Trophoblast cell (in vitro differentiated cells and primary cell): ENCODE measurements at regions not wholly inside any gene's neighbourhood (a gene's known extent, or its start where the extent isn't known, plus 50 kb on each side); places are given as distances from the start of the nearest gene placed in this dataset.

Source experiments
- DNase-seq, 2 donors: peaks; one replicate each; pipeline ENCODE4 v3.0.0-alpha.2; 2016
- H2AFZ ChIP-seq: 2 replicates; pipeline ENCODE4 v1.6.1; 2013; ENCODE audit warnings: low read length, moderate library complexity, mild to moderate bottlenecking; ENCODE audit not compliant: insufficient read depth, poor library complexity
- H2AK5ac ChIP-seq: 2 replicates; pipeline ENCODE4 v1.6.1; 2013; ENCODE audit warnings: mild to moderate bottlenecking, low read length
- H2BK120ac ChIP-seq: 2 replicates; pipeline ENCODE4 v1.6.1; 2013; ENCODE audit warnings: low read length, mild to moderate bottlenecking, moderate library complexity; ENCODE audit not compliant: insufficient read depth, poor library complexity
- H2BK12ac ChIP-seq: 2 replicates; pipeline ENCODE4 v1.6.1; 2013; ENCODE audit warnings: mild to moderate bottlenecking, low read length, moderate library complexity
- H2BK5ac ChIP-seq: 2 replicates; pipeline ENCODE4 v1.6.1; 2013; ENCODE audit warnings: low read length, low read depth, moderate library complexity, mild to moderate bottlenecking; ENCODE audit not compliant: poor library complexity
- H3K14ac ChIP-seq: 2 replicates; pipeline ENCODE4 v1.6.1; 2013; ENCODE audit warnings: mild to moderate bottlenecking, low read length
- H3K18ac ChIP-seq: 2 replicates; pipeline ENCODE4 v1.6.1; 2013; ENCODE audit warnings: mild to moderate bottlenecking, low read length
- H3K23ac ChIP-seq: 2 replicates; pipeline ENCODE4 v1.6.1; 2013; ENCODE audit warnings: low read length
- H3K27ac ChIP-seq: 2 replicates; pipeline ENCODE4 v1.5.1; 2013; ENCODE audit warnings: low read depth, mild to moderate bottlenecking, inconsistent platforms, low read length, moderate library complexity
- H3K27me3 ChIP-seq: 2 replicates; pipeline ENCODE4 v1.6.1; 2013; ENCODE audit warnings: inconsistent platforms, mild to moderate bottlenecking, low read length, moderate library complexity; ENCODE audit not compliant: insufficient read depth
- H3K36me3 ChIP-seq, 2 experiments: 1 replicate in 1 of 2; 2 replicates in 1 of 2; pipeline ENCODE4 v1.6.1; 2013; ENCODE audit warnings: low read length in 2 of 2, mild to moderate bottlenecking in 2 of 2, moderate library complexity in 1 of 2; ENCODE audit not compliant: insufficient read depth in 2 of 2, control insufficient read depth in 1 of 2
- H3K4ac ChIP-seq: 2 replicates; pipeline ENCODE4 v1.6.1; 2013; ENCODE audit warnings: low read depth, mild to moderate bottlenecking, low read length, moderate library complexity
- H3K4me1 ChIP-seq, 2 experiments: 1 replicate in 1 of 2; 2 replicates in 1 of 2; pipeline ENCODE4 v1.6.1; 2013; ENCODE audit warnings: low read length in 2 of 2, mild to moderate bottlenecking in 2 of 2, moderate library complexity in 1 of 2; ENCODE audit not compliant: insufficient read depth in 2 of 2, control insufficient read depth in 1 of 2
- H3K4me2 ChIP-seq: 2 replicates; pipeline ENCODE4 v1.6.1; 2013; ENCODE audit warnings: inconsistent platforms, mild to moderate bottlenecking, low read length, moderate library complexity
- H3K4me3 ChIP-seq: 2 replicates; pipeline ENCODE4 v1.5.1; 2013; ENCODE audit warnings: mild to moderate bottlenecking, low read depth, low read length, inconsistent platforms
- H3K79me1 ChIP-seq: one replicate; pipeline ENCODE4 v1.6.1; 2013; ENCODE audit warnings: low read length
- H3K79me2 ChIP-seq: 2 replicates; pipeline ENCODE4 v1.6.1; 2013; ENCODE audit warnings: low read length, mild to moderate bottlenecking; ENCODE audit not compliant: control insufficient read depth, insufficient read depth, poor library complexity
- H3K9ac ChIP-seq: 2 replicates; pipeline ENCODE4 v1.6.1; 2013; ENCODE audit warnings: mild to moderate bottlenecking, low read length
- H3K9me3 ChIP-seq: 2 replicates; pipeline ENCODE4 v1.6.1; 2013; ENCODE audit warnings: low read depth, mild to moderate bottlenecking, control low read depth, inconsistent platforms, low read length; ENCODE audit not compliant: insufficient read depth
- H4K12ac ChIP-seq: 2 replicates; pipeline ENCODE4 v1.6.1; 2013; ENCODE audit warnings: low read depth, mild to moderate bottlenecking, low read length, moderate library complexity
- H4K8ac ChIP-seq: 2 replicates; pipeline ENCODE4 v1.6.1; 2013; ENCODE audit warnings: low read depth, mild to moderate bottlenecking, low read length, moderate library complexity
- H4K91ac ChIP-seq: one replicate; pipeline ENCODE4 v1.6.1; 2013; ENCODE audit warnings: low read depth, mild to moderate bottlenecking, low read length, moderate library complexity
- WGBS: extraction: QIAGEN DNeasy Blood & Tissue Kit; methylation state at CpG from one replicate; pipeline ENCODE4 v1.1.7; 2013; ENCODE audit warnings: missing lambda C conversion rate; ENCODE audit not compliant: insufficient read length, insufficient coverage; ENCODE audit errors: extremely low coverage; 5-methylcytosine and 5-hydroxymethylcytosine counted together

- no peaks in the 10 kb centered on the region for H3K79me1 ChIP-seq
- H2BK12ac ChIP-seq = no peak overlapping the region
- no peak for DNase-seq
- no peak overlapping the region for H2BK120ac ChIP-seq
- H3K79me2 ChIP-seq = no peaks in the 10 kb centered on the region
- no peak overlapping the region for H4K8ac ChIP-seq
- H3K4me2 ChIP-seq = no peak overlapping the region
- H4K91ac ChIP-seq = no peak overlapping the region
- H3K18ac ChIP-seq = no peak overlapping the region
- no peak overlapping the region for H2AK5ac ChIP-seq
- WGBS = no CpG with 5 or more reads among the region's 6 CpGs
- no peak overlapping the region for H3K27ac ChIP-seq
- no peaks in the 10 kb centered on the region for H3K27me3 ChIP-seq
- H4K12ac ChIP-seq = peak overlapping the region; percentile 51
- H3K9ac ChIP-seq = no peak overlapping the region
- no peak overlapping the region for H3K23ac ChIP-seq
- no peak overlapping the region for H3K4ac ChIP-seq
- H2BK5ac ChIP-seq = no peak overlapping the region
- H3K14ac ChIP-seq = no peak overlapping the region
- peaks cover 3% of the 10 kb centered on the region for H3K9me3 ChIP-seq
- no peaks in the 10 kb centered on the region for H3K4me1 ChIP-seq
- H3K36me3 ChIP-seq = no peaks in the 10 kb centered on the region
- no peak overlapping the region for H3K4me3 ChIP-seq
- no peak overlapping the region for H2AFZ ChIP-seq
Observed at GRCh38 chr11:69348414-69349235, 54.7 kb downstream of the MYEOV start.

DNA sequence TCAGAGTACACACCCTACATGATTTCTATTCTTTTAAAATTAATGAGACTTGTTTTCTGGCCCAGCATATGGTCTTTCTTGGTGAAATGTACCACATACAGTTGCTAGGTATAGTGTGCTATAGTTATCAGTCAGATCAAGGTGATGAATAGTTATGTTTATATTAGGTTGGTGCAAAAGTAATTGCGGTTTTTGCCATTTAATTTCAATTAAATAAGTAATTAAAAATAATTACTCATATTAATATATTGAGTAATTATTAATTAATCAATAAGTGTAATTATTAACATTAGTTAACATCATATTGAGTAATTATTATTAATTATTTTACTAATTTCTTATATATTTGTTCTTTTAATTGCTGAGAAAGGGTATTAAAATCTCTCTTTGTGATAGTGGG lies 56.1 kb downstream of the MYEOV start:
- no peaks in the 10 kb centered on the region for H3K27me3 ChIP-seq
- H3K18ac ChIP-seq = no peak overlapping the region
- no peaks in the 10 kb centered on the region for H3K79me2 ChIP-seq
- no peak for DNase-seq
- no peak overlapping the region for H3K27ac ChIP-seq
- no peak overlapping the region for H4K91ac ChIP-seq
- no peak overlapping the region for H3K9ac ChIP-seq
- H3K4me3 ChIP-seq = no peak overlapping the region
- H3K4me2 ChIP-seq = no peak overlapping the region
- H2AFZ ChIP-seq = no peak overlapping the region
- H3K4ac ChIP-seq = no peak overlapping the region
- no peak overlapping the region for H2AK5ac ChIP-seq
- peaks cover 3% of the 10 kb centered on the region for H3K9me3 ChIP-seq
- H3K14ac ChIP-seq = no peak overlapping the region
- H3K79me1 ChIP-seq = no peaks in the 10 kb centered on the region
- no peaks in the 10 kb centered on the region for H3K36me3 ChIP-seq
- no peak overlapping the region for H2BK12ac ChIP-seq
- H2BK5ac ChIP-seq = no peak overlapping the region
- no CpG with 5 or more reads among the region's 1 CpG for WGBS
- H3K4me1 ChIP-seq = no peaks in the 10 kb centered on the region
- no peak overlapping the region for H4K12ac ChIP-seq
- no peak overlapping the region for H2BK120ac ChIP-seq
- no peak overlapping the region for H4K8ac ChIP-seq
- no peak overlapping the region for H3K23ac ChIP-seq

DNA sequence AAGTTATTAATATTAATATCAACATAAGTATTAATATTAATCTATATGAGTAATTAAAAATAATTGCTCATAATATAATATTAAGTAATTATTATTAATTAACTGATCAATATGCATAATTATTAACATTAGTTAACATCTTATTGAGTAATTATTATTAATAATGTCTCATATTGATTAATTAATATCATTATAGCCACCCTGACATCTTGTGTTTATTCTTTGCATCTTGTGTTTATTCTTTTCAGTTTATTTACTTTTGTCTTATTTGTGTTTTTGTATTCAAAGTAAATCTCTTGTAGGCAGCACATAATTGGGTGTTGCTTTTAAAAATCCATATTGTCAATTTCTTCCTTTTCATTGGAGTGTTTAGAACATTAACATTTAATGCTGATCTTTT lies 56.6 kb downstream of the MYEOV start:
- no peaks in the 10 kb centered on the region for H3K79me2 ChIP-seq
- no peak overlapping the region for H4K8ac ChIP-seq
- H3K9me3 ChIP-seq = peaks cover 3% of the 10 kb centered on the region
- H3K4me1 ChIP-seq = no peaks in the 10 kb centered on the region
- H3K18ac ChIP-seq = no peak overlapping the region
- no peak overlapping the region for H2BK12ac ChIP-seq
- no peak for DNase-seq
- no peak overlapping the region for H2AK5ac ChIP-seq
- H3K79me1 ChIP-seq = no peaks in the 10 kb centered on the region
- H4K91ac ChIP-seq = no peak overlapping the region
- H3K4me2 ChIP-seq = no peak overlapping the region
- H2BK5ac ChIP-seq = no peak overlapping the region
- H3K23ac ChIP-seq = no peak overlapping the region
- H3K4me3 ChIP-seq = no peak overlapping the region
- H2AFZ ChIP-seq = no peak overlapping the region
- no peak overlapping the region for H4K12ac ChIP-seq
- no peak overlapping the region for H2BK120ac ChIP-seq
- no peak overlapping the region for H3K9ac ChIP-seq
- no peaks in the 10 kb centered on the region for H3K36me3 ChIP-seq
- H3K27me3 ChIP-seq = no peaks in the 10 kb centered on the region
- H3K14ac ChIP-seq = no peak overlapping the region
- H3K4ac ChIP-seq = no peak overlapping the region
- no peak overlapping the region for H3K27ac ChIP-seq

GRCh38 chr11:69351460-69351859 lies 57.5 kb downstream of the MYEOV start:
- Histone ChIP-seq H2AFZ (no peak overlapping the region), H2BK12ac (no peak overlapping the region), H3K9ac (no peak overlapping the region), H3K79me1 (no peaks in the 10 kb centered on the region), H3K23ac (no peak overlapping the region), H2BK120ac (no peak overlapping the region), H3K9me3 (peaks cover 3% of the 10 kb centered on the region), H3K4ac (no peak overlapping the region), H3K14ac (no peak overlapping the region), H3K4me3 (no peak overlapping the region), H4K91ac (no peak overlapping the region), H4K12ac (no peak overlapping the region), H3K18ac (no peak overlapping the region), H3K27me3 (no peaks in the 10 kb centered on the region), H3K36me3 (no peaks in the 10 kb centered on the region), H3K4me2 (no peak overlapping the region), H2AK5ac (no peak overlapping the region), H3K4me1 (no peaks in the 10 kb centered on the region), H3K79me2 (no peaks in the 10 kb centered on the region), H3K27ac (no peak overlapping the region), H2BK5ac (no peak overlapping the region), H4K8ac (no peak overlapping the region)
- peak in 1 of 2 donors; percentile 51 for DNase-seq
